Uterus (tissue), 3 donors: ENCODE measurements at regions not wholly inside any gene's neighbourhood (a gene's known extent, or its start where the extent isn't known, plus 50 kb on each side); places are given as distances from the start of the nearest gene placed in this dataset.

ENCODE experiments used
- DNase-seq, 2 donors: peaks; one replicate each; pipeline ENCODE4 v3.0.0-alpha.2; 2019 to 2020
- H3K27ac ChIP-seq, 2 donors: fragments of 200-600 bp; sonication (generic); 1 replicate in 1 of 2; 2 replicates in 1 of 2; pipeline ENCODE4 v1.5.1; 2016 to 2018
- H3K27me3 ChIP-seq, 2 donors: fragments of 200-600 bp; sonication (generic); one replicate each; pipeline ENCODE4 v1.5.1; 2018 to 2019; ENCODE audit warnings: control low read depth in 1 of 2
- H3K36me3 ChIP-seq, 2 donors: fragments of 200-600 bp; sonication (generic); one replicate each; pipeline ENCODE4 v1.5.1; 2019; ENCODE audit warnings: control low read depth in 1 of 2
- H3K4me1 ChIP-seq, 2 donors: fragments of 200-600 bp; sonication (generic); one replicate each; pipeline ENCODE4 v1.5.1; 2018 to 2019; ENCODE audit warnings: control low read depth in 1 of 2
- H3K4me3 ChIP-seq, 2 donors: fragments of 200-600 bp; sonication (generic); 1 replicate in 1 of 2; 2 replicates in 1 of 2; pipeline ENCODE4 v1.5.1; 2018 to 2019; ENCODE audit warnings: mild to moderate bottlenecking in 1 of 2
- H3K9me3 ChIP-seq, 2 donors: fragments of 200-600 bp; sonication (generic); one replicate each; pipeline ENCODE4 v1.5.1; 2019; ENCODE audit warnings: control low read depth in 1 of 2
- CTCF ChIP-seq, 4 experiments: fragments of 200-600 bp in 2 of 4; fragments of 450-650 bp in 2 of 4; sonication (generic) in 2 of 4; IDR thresholded peaks; one replicate each; pipeline ENCODE4 v1.5.1; 2016 to 2019; ENCODE audit warnings: antibody characterized with exemption in 4 of 4, mild to moderate bottlenecking in 2 of 4, moderate library complexity in 1 of 4
- POLR2A ChIP-seq, 2 donors: fragments of 450-650 bp; IDR thresholded peaks; one replicate each; pipeline ENCODE4 v1.6.1; 2016; ENCODE audit warnings: antibody characterized with exemption in 2 of 2, mild to moderate bottlenecking in 1 of 2, moderate library complexity in 1 of 2
- intact Hi-C: fragments of 100-400 bp; cut with DNase I; formaldehyde crosslinking; loops from one replicate; pipeline ENCODE4 v1.15.1; 2023; ENCODE audit warnings: low total_unique reads
- donor health status: DM: yes; HTN: yes; CAD: no.

DNA sequence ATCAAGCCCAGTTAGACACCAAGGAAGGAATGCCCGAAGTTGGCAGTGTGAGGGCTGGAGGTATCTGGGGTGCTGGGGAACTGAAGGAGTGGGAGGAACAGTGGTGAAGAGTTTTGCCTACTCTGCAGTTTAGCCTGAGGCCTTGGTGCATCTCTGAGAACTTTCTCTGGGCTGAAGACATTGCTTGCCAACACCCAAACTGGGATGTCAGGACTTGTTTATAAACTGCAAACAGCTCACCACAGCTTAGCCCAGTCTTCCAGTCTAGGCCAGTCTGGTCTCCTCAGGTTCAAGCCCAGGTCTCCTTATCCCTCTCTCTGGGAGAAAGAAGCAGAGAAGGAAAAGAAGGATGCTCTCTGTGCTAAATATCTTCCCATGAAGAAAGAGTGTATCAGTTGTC is 68.0 kb upstream of the BOC start:
- Histone ChIP-seq H3K4me1 (no peaks in the 10 kb centered on the region), H3K27ac (no peak overlapping the region)
- TF ChIP-seq CTCF (IDR thresholded peaks at IDR 0.05) = no peak
- TF ChIP-seq POLR2A (IDR thresholded peaks at IDR 0.05) = no peak

GRCh38 chr3:113147681-113148261 is 63.6 kb upstream of the BOC start:
- DNase-seq = peak; percentile 87
- H3K9me3 ChIP-seq = no peaks in the 10 kb centered on the region
- no peaks in the 10 kb centered on the region for H3K27me3 ChIP-seq
- TF ChIP-seq CTCF (IDR thresholded peaks at IDR 0.05) (no peak), POLR2A (IDR thresholded peaks at IDR 0.05) (no peak)
- H3K4me1 ChIP-seq = peaks cover 9 to 17% of the 10 kb centered on the region in 2 donors
- no peaks in the 10 kb centered on the region for H3K36me3 ChIP-seq
- peak overlapping the region in 1 of 2 donors; percentile 9 for H3K4me3 ChIP-seq
- H3K27ac ChIP-seq = peak overlapping the region; percentile 74 to 83
- intact Hi-C loops = loop anchor here (5.0 kb wide), 1 partner anchor 115 kb away; no protein-coding TSS in a partner anchor

More for the DNA sequence above, 68.0 kb upstream of the BOC start:
- Histone ChIP-seq H3K36me3 (no peaks in the 10 kb centered on the region), H3K27me3 (no peaks in the 10 kb centered on the region), H3K9me3 (no peaks in the 10 kb centered on the region), H3K4me3 (no peak overlapping the region)
- DNase-seq = no peak
- intact Hi-C loops = no loop called here

DNA sequence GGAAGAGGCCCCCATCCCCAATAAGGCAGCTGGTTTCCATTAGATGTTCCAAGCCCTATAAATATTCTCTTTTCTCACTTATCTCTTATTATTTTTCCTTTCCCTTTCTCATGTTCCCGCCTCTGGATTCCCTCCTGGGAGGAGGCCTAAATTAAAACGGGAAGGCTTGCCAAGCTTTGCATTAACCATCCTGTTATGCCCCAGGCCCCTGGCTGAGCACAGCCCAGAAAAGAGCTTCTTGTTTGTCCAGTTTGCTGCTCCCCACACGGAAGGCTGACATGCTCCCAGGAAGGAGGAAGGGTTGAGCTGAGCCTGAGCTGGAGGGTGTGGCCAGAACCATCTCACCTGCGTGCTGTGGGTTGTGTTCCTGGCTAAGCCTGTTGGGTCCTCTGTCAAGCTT is 63.1 kb upstream of the BOC start:
- DNase-seq = peak; percentile 55 to 75
- Histone ChIP-seq H3K27me3 (no peaks in the 10 kb centered on the region), H3K4me1 (peaks cover 9 to 21% of the 10 kb centered on the region in 2 donors), H3K36me3 (no peaks in the 10 kb centered on the region), H3K27ac (peak overlapping the region; percentile 74 to 83), H3K4me3 (peak overlapping the region in 1 of 2 donors; percentile 9), H3K9me3 (no peaks in the 10 kb centered on the region)
- TF ChIP-seq CTCF (IDR thresholded peaks at IDR 0.05) (no peak), POLR2A (IDR thresholded peaks at IDR 0.05) (no peak)
- intact Hi-C loops = loop anchor here (5.0 kb wide), 1 partner anchor 114 kb away; no protein-coding TSS in a partner anchor

DNA sequence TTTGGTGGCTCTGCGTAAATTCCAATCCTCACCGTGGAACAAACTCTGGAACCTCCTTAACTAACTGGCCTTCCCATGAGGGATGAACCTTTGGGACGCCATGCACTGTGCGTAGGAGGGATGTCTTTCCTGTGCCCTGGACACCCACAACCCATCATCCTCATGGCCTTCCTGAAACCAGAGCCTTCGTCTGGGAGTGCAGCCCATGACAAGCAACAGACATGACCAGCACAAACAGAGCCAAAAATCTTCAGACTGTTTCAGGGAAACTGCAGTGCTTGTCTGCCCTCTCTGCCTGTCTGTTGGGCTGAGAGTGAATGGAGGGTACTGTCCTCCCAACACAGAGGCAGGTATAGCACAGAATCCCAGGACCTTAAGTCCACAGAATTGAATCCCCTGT is 61.1 kb upstream of the BOC start:
- H3K36me3 ChIP-seq = no peaks in the 10 kb centered on the region
- H3K4me3 ChIP-seq = no peak overlapping the region
- no peak for DNase-seq
- intact Hi-C loops = no loop called here
- peaks cover 9 to 28% of the 10 kb centered on the region in 2 donors for H3K4me1 ChIP-seq
- no peaks in the 10 kb centered on the region for H3K27me3 ChIP-seq
- peak overlapping the region; percentile 74 to 83 for H3K27ac ChIP-seq
- TF ChIP-seq CTCF (IDR thresholded peaks at IDR 0.05) = no peak
- no peak for TF ChIP-seq POLR2A (IDR thresholded peaks at IDR 0.05)
- H3K9me3 ChIP-seq = no peaks in the 10 kb centered on the region

DNA sequence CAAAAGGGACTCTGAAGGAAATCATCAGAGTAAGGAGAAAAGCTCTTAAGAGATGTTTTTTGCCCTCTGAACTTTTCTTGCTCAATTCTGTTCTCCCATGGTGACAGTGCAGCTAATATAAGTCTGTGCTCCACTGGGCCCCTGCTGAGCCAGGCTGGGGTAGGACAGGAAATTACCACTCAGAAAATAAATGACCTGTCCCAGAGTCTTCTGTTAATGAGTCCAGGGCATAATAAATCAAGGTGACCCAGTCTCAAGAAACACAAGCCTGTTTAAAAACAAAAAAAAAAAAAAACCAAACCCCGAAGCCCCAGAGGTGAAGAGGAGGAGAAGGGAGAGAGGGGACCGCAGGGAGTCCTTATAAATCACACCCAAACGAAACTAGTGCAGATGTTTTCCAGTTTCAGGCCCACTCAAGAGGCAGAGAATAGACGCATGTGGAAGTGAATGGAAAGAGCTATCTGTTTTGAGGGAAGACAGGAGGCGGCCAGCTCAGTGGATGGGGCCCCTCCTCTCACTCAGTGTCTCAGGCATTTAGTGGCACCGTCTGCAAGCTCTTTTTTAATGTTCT is 59.8 kb upstream of the BOC start:
- intact Hi-C loops = no loop called here
- Histone ChIP-seq H3K9me3 (no peaks in the 10 kb centered on the region), H3K27me3 (no peaks in the 10 kb centered on the region), H3K27ac (peak overlapping the region; percentile 74 to 83), H3K4me3 (no peak overlapping the region), H3K36me3 (no peaks in the 10 kb centered on the region), H3K4me1 (peaks cover 9 to 28% of the 10 kb centered on the region in 2 donors)
- peak; percentile 77 to 92 for DNase-seq
- no peak for TF ChIP-seq CTCF (IDR thresholded peaks at IDR 0.05)
- TF ChIP-seq POLR2A (IDR thresholded peaks at IDR 0.05) = no peak
